ENCODE measurements at regions not wholly inside any gene's neighbourhood (a gene's known extent, or its start where the extent isn't known, plus 50 kb on each side); places are given as distances from the start of the nearest gene placed in this dataset.

- TF ChIP-seq CTCF (IDR thresholded peaks at IDR 0.05; ENCODE audit: low read depth, low read length, poor library complexity, severe bottlenecking), result no peak
- TF ChIP-seq EZH2phosphoT487 (IDR thresholded peaks at IDR 0.05; ENCODE audit: borderline replicate concordance, low read length), result no peak
These were observed 358.6 kb upstream of the NOCT start for GRCh38 chr4:138656990-138657389.

Data from DOHH2 (cell line).